Hematopoietic multipotent progenitor cell treated with erythropoietin and hydrocortisone succinate and interleukin-3 and kit ligand, for 4 days (in vitro differentiated cells): ENCODE measurements at regions not wholly inside any gene's neighbourhood (a gene's known extent, or its start where the extent isn't known, plus 50 kb on each side); places are given as distances from the start of the nearest gene placed in this dataset.
A peak's percentile ranks its signal among the peaks of the same experiment; 100 is the strongest.
"Not testable (repeated sequence)": the region's sequence is repeated elsewhere in the genome, so short reads cannot be mapped to it uniquely, and the experiment has no call there.

Experiments used
- DNase-seq: peaks from one replicate; pipeline ENCODE4 v3.0.0-alpha.2; 2015

- DNase-seq = no peak
Measured at GRCh38 chr6:120328521-120328920, 979.0 kb upstream of the MAN1A1 start.

GRCh38 chr6:120320481-120321162 is 971.1 kb upstream of the MAN1A1 start:
- DNase-seq = no peak

GRCh38 chr6:120304223-120304622 is 954.7 kb upstream of the MAN1A1 start:
- DNase-seq = no peak

- DNase-seq = no peak
Measured at GRCh38 chr6:120303527-120303926, 954.0 kb upstream of the MAN1A1 start.

GRCh38 chr6:120302041-120302440 is 952.5 kb upstream of the MAN1A1 start:
- DNase-seq = no peak

- DNase-seq = no peak
Measured at GRCh38 chr6:120290964-120291363, 941.4 kb upstream of the MAN1A1 start.

GRCh38 chr6:120282005-120282404 is 932.4 kb upstream of the MAN1A1 start:
- no peak for DNase-seq

- DNase-seq = no peak
Measured at GRCh38 chr6:120279466-120280167, 930.1 kb upstream of the MAN1A1 start.

- DNase-seq = no peak
Measured at GRCh38 chr6:120278689-120279396, 929.3 kb upstream of the MAN1A1 start.

GRCh38 chr6:120274547-120274946 is 925.0 kb upstream of the MAN1A1 start:
- DNase-seq = no peak

GRCh38 chr6:120273411-120273810 is 923.9 kb upstream of the MAN1A1 start:
- DNase-seq = no peak

GRCh38 chr6:120272038-120272437 is 922.5 kb upstream of the MAN1A1 start:
- DNase-seq = no peak

- not testable (repeated sequence) for DNase-seq
Measured at GRCh38 chr6:120268256-120268655, 918.7 kb upstream of the MAN1A1 start.

- DNase-seq = no peak
Measured at GRCh38 chr6:120262354-120262753, 912.8 kb upstream of the MAN1A1 start.

- no peak for DNase-seq
Measured at GRCh38 chr6:120260636-120261035, 911.1 kb upstream of the MAN1A1 start.

- no peak for DNase-seq
Measured at GRCh38 chr6:120254651-120255050, 905.1 kb upstream of the MAN1A1 start.

- DNase-seq = no peak
Measured at GRCh38 chr6:120248451-120248850, 898.9 kb upstream of the MAN1A1 start.

- no peak for DNase-seq
Measured at GRCh38 chr6:120237221-120237620, 887.7 kb upstream of the MAN1A1 start.

- DNase-seq = no peak
Measured at GRCh38 chr6:120230008-120230407, 880.4 kb upstream of the MAN1A1 start.

- DNase-seq = no peak
Measured at GRCh38 chr6:120228297-120228696, 878.7 kb upstream of the MAN1A1 start.

- no peak for DNase-seq
Measured at GRCh38 chr6:120219339-120219738, 869.8 kb upstream of the MAN1A1 start.

GRCh38 chr6:120214088-120214499 is 864.5 kb upstream of the MAN1A1 start:
- DNase-seq = no peak

GRCh38 chr6:120211955-120212792 is 862.6 kb upstream of the MAN1A1 start:
- peak; percentile 2 for DNase-seq
